ENCODE measurements at regions not wholly inside any gene's neighbourhood (a gene's known extent, or its start where the extent isn't known, plus 50 kb on each side); places are given as distances from the start of the nearest gene placed in this dataset.

DNA sequence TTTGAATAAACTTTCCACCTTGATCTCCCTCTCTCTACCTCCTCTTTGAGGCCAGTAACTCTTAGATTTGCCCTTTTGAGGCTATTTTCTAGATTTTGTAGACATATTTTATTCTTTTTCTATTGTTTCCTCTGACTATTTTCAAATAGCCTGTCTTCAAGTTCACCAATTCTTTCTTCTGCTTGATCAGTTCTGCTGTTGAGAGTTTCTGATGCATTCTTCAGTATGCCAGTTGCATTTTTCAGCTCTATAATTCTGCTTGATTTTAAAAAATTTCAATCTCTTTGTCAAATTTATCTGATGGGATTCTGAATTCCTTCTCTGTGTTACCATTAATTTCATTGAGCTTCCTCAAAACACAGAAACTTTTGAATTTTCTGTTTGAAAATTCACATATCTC lies 257.5 kb downstream of the HAPSTR1 start:
- TF ChIP-seq, protein P1, sequence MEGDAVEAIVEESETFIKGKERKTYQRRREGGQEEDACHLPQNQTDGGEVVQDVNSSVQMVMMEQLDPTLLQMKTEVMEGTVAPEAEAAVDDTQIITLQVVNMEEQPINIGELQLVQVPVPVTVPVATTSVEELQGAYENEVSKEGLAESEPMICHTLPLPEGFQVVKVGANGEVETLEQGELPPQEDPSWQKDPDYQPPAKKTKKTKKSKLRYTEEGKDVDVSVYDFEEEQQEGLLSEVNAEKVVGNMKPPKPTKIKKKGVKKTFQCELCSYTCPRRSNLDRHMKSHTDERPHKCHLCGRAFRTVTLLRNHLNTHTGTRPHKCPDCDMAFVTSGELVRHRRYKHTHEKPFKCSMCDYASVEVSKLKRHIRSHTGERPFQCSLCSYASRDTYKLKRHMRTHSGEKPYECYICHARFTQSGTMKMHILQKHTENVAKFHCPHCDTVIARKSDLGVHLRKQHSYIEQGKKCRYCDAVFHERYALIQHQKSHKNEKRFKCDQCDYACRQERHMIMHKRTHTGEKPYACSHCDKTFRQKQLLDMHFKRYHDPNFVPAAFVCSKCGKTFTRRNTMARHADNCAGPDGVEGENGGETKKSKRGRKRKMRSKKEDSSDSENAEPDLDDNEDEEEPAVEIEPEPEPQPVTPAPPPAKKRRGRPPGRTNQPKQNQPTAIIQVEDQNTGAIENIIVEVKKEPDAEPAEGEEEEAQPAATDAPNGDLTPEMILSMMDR (IDR thresholded peaks at IDR 0.05) = no peak
- TF ChIP-seq POLR2A (IDR thresholded peaks at IDR 0.05) = no peak

Measured in thyroid gland (tissue), 4 donors.